ENCODE measurements at regions not wholly inside any gene's neighbourhood (a gene's known extent, or its start where the extent isn't known, plus 50 kb on each side); places are given as distances from the start of the nearest gene placed in this dataset.

DNA sequence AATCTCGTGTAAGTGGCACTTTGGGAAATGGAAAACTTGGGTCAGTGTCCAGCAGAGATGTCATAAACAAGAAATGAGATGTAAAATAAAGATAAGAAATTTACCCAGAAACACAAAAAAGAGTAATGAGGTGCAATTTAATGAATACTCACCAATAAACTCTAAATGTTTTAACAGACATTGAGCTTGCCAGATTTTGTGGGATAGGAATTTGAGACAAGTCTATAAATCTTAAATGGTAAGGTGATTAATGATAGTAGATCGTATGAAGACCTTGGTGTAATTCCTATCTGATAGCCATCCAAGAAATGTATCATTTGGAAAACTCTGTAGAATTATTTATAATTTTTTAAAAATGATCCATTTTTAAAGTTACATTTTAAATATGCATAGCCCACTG is 682.4 kb downstream of the MAT2B start:
- Histone ChIP-seq H3K27ac (no peak overlapping the region), H3K4me3 (no peak overlapping the region), H3K4me1 (no peaks in the 10 kb centered on the region), H3K36me3 (no peaks in the 10 kb centered on the region), H3K9me3 (no peaks in the 10 kb centered on the region), H3K27me3 (no peaks in the 10 kb centered on the region)
- intact Hi-C loops (cut with DNase I) = no loop called here
- no peak for ATAC-seq
- WGBS (ENCODE audit: insufficient coverage, low coverage, low lambda C conversion rate, missing lambda C conversion rate) = 51% methylated on average over 2 of the region's 2 CpGs
- no peak for DNase-seq
- TF ChIP-seq POLR2A (IDR thresholded peaks at IDR 0.05) = no peak
- TF ChIP-seq, protein P1, sequence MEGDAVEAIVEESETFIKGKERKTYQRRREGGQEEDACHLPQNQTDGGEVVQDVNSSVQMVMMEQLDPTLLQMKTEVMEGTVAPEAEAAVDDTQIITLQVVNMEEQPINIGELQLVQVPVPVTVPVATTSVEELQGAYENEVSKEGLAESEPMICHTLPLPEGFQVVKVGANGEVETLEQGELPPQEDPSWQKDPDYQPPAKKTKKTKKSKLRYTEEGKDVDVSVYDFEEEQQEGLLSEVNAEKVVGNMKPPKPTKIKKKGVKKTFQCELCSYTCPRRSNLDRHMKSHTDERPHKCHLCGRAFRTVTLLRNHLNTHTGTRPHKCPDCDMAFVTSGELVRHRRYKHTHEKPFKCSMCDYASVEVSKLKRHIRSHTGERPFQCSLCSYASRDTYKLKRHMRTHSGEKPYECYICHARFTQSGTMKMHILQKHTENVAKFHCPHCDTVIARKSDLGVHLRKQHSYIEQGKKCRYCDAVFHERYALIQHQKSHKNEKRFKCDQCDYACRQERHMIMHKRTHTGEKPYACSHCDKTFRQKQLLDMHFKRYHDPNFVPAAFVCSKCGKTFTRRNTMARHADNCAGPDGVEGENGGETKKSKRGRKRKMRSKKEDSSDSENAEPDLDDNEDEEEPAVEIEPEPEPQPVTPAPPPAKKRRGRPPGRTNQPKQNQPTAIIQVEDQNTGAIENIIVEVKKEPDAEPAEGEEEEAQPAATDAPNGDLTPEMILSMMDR (IDR thresholded peaks at IDR 0.05) = no peak

DNA sequence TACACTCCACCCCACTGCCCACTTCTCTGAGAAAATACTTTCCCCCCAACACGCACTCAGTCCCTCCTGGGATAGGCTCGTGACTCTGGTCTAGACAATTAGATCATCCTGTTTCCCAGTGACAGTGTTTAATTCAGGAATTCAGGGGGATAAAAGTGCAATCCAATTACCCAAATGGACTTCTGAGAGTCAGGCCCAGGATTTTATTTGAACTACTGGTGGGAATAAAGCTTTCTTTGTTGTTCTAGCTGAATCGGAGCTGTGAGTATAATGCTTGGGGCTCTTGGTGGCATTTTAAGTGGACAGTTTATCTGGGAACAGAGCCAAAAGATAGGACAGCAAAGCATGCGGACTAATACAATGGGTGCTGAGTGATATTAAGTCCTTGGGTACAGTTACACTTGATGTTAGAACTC is 683.3 kb downstream of the MAT2B start:
- ATAC-seq = peak in 1 of 4 donors; percentile 21
- H3K36me3 ChIP-seq = no peaks in the 10 kb centered on the region
- no peaks in the 10 kb centered on the region for H3K9me3 ChIP-seq
- TF ChIP-seq, protein P1 (IDR thresholded peaks at IDR 0.05) = no peak
- no peak for TF ChIP-seq POLR2A (IDR thresholded peaks at IDR 0.05)
- no peak overlapping the region for H3K4me3 ChIP-seq
- WGBS (ENCODE audit: insufficient coverage, low coverage, low lambda C conversion rate, missing lambda C conversion rate) = 25% methylated on average over 4 of the region's 4 CpGs
- intact Hi-C loops (cut with DNase I) = no loop called here
- no peaks in the 10 kb centered on the region for H3K4me1 ChIP-seq
- no peaks in the 10 kb centered on the region for H3K27me3 ChIP-seq
- no peak for DNase-seq
- H3K27ac ChIP-seq = no peak overlapping the region

DNA sequence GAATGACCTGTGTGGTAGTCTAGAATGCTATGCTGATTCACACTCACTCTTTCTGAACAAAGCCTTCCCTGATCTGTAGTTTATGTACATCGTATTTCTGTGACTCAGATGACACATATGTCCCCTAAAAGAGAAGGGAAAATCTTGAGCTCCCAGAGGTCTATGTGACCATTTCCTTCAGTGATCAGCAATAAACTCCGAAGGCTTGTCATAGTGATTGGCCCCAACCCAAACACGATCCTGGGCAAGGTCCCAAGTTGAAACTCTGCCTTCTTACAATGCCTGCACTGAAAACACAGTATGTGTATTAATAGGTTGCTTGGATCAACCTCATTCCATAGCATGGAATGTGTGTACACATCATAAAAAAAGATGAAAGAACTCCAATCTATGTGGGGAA is 685.8 kb downstream of the MAT2B start:
- 47% methylated on average over 3 of the region's 3 CpGs for WGBS (ENCODE audit: insufficient coverage, low coverage, low lambda C conversion rate, missing lambda C conversion rate)
- ATAC-seq (no peak), DNase-seq (no peak)
- H3K4me3 ChIP-seq = no peak overlapping the region
- no peaks in the 10 kb centered on the region for H3K4me1 ChIP-seq
- TF ChIP-seq POLR2A (IDR thresholded peaks at IDR 0.05) = no peak
- TF ChIP-seq, protein P1 (IDR thresholded peaks at IDR 0.05) = no peak
- intact Hi-C loops (cut with DNase I) = no loop called here
- H3K27me3 ChIP-seq = no peaks in the 10 kb centered on the region
- H3K9me3 ChIP-seq = no peaks in the 10 kb centered on the region
- no peak overlapping the region for H3K27ac ChIP-seq
- H3K36me3 ChIP-seq = no peaks in the 10 kb centered on the region

DNA sequence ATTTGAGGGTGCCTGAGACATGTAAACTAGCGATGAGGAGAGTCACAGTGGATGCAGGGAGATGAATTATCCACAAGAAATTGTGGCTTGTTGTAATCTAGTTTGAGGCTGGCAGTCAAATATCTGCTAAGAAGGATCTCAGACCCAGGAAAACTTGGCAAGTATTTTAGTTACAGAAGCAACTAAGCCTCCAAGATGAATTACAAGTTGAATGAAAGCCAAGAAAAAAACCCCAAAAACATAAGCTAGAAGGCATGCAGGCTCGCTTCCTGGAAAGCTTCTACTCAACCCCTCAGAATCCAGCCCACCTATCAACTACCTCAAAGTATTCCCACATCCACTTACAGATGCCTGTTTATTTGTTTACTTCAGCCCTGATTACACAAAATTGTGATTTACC is 696.9 kb downstream of the MAT2B start:
- DNase-seq (no peak), ATAC-seq (no peak)

More for the DNA sequence above, 696.9 kb downstream of the MAT2B start:
- H3K27ac ChIP-seq = no peak overlapping the region
- no peaks in the 10 kb centered on the region for H3K36me3 ChIP-seq
- TF ChIP-seq, protein P1 (IDR thresholded peaks at IDR 0.05) = no peak
- TF ChIP-seq POLR2A (IDR thresholded peaks at IDR 0.05) = no peak
- intact Hi-C loops (cut with DNase I) = no loop called here
- no peaks in the 10 kb centered on the region for H3K4me1 ChIP-seq
- no peaks in the 10 kb centered on the region for H3K9me3 ChIP-seq
- H3K27me3 ChIP-seq = no peaks in the 10 kb centered on the region
- 29% methylated on average over 2 of the region's 2 CpGs for WGBS (ENCODE audit: insufficient coverage, low coverage, low lambda C conversion rate, missing lambda C conversion rate)
- no peak overlapping the region for H3K4me3 ChIP-seq
